Amniotic epithelial cell (primary cell): ENCODE measurements at regions not wholly inside any gene's neighbourhood (a gene's known extent, or its start where the extent isn't known, plus 50 kb on each side); places are given as distances from the start of the nearest gene placed in this dataset.
"Not testable (repeated sequence)": the region's sequence is repeated elsewhere in the genome, so short reads cannot be mapped to it uniquely, and the experiment has no call there.

Source experiments
- DNase-seq: peaks from one replicate; pipeline ENCODE4 v3.0.0-alpha.2; 2010; ENCODE audit warnings: low read depth

DNA sequence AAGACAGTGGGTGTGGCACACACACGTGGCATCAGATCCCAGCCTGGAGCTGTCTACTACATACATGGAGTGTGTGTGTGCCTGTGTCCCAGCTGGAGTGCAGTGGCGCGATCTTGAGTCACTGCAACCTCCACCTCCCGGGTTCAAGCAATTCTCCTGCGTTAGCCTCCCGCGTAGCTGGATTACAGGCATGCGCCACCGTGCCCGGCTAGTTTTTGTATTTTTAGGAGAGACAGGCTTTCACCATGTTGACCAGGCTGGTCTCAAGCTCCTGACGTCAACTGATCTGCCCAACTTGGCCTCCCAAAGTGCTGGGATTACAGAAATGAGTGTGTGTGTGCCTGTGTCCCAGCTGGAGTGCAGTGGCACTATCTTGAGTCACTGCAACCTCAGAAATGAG lies 108.8 kb downstream of the IL12A start:
- DNase-seq, result no peak

DNA sequence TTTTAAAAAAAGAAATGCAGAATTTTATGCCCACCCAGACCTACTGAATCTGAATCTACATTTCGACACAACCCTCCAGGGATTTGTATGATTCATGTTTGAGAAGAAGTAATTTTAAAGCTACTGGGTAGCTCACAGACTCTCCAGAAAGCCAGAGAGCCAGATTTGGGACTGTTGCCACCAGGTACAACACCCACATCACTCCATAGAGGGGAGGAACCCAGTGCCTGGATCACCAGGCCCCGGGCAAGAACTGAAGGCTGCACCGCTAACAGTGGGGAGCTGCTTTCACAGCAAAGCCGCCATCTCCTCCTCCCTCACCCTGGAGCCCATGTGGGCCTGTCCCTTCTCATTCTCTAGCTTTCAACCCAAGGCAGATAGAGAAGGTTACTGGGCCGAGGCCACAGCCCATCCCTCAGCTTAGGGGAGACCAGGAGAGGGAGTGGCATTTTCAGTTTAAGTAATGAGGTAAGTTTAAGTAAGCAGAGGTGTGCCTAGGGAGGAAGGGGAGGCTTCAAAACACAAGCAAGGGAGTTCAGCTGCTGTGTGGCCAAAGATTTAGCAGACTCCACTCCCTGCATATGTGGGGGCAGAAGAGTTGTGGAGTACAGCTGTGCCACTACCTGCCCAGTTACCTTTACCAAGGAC lies 109.8 kb downstream of the IL12A start:
- DNase-seq, result no peak

DNA sequence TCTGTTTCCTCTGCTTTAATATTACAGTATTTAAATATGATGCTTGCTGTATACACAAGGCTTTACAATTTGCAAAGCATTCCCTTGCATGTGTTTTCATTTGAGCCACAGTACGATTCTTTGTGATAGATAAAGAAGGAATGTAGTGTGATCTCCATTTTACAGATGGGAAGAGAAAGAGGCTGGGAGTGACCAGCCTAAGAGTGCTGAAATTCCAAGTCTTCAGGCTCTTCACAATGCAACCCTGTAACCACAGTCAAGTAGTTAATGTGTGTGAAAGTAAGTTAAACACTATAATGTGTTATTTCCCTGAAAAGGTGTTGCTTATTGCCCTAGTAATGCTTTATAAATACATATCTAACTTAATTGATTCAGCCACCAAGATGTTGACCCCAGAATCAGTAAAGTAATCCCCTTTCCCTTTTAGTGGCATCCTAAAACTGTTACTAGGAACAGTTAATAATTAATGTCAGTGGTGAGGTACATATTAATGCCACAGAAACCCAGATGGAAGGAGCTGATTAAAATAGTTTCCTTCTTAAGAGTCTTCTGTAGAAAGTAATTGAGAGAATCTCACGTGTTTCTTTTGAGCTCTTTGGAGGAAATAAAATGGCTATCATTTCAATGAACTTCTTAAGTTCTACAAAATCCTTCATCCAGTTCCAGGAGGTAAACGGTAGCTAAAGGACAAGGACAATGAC lies 110.4 kb downstream of the IL12A start:
- no peak for DNase-seq

DNA sequence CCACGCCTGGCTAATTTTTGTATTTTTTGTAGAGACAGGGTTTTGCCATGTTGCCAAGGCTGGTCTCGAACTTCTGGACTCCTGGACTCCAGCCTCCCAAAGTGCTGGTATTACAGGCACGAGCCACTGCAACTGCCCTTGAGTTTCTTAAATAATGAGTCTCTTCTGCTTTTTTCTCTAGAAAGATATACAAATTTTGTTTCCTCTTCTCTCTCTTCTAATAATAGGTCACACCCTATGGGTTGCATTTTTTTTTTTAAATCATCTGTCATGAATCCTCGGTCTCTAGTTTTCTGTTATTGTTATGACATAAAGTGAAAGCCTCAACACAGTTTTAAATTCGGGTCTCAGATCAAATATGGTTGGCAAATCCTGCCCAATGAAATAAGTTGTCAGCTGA lies 111.2 kb downstream of the IL12A start:
- DNase-seq, result no peak

DNA sequence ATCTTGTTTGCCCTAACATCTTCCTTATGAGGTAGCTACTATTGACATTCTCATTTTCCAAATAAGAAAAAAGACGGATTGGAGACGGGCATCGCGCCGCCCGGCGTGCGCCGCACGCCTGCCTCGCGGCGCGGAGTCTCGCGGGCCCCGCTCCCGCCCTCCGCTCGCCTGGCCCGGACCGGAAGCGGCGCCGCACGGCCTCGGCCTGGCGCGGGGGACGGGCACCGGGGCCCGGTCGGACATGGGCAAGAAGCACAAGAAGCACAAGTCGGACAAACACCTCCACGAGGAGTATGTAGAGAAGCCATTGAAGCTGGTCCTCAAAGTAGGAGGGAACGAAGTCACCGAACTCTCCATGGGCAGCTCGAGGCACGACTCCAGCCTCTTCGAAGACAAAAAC lies 112.0 kb downstream of the IL12A start:
- no peak for DNase-seq

DNA sequence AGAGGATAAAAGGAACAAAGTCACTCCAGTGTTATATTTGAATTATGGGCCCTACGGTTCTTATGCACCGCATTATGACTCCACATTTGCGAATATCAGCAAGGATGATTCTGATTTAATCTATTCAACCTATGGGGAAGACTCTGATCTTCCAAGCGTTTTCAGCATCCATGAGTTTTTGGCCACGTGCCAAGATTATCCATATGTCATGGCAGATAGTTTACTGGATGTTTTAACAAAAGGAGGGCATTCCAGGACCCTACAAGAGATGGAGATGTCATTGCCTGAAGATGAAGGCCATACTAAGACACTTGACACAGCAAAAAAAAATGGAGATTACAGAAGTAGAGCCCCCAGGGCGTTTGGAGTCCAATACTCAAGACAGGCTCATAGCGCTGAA lies 113.4 kb downstream of the IL12A start:
- DNase-seq, result not testable (repeated sequence)

DNA sequence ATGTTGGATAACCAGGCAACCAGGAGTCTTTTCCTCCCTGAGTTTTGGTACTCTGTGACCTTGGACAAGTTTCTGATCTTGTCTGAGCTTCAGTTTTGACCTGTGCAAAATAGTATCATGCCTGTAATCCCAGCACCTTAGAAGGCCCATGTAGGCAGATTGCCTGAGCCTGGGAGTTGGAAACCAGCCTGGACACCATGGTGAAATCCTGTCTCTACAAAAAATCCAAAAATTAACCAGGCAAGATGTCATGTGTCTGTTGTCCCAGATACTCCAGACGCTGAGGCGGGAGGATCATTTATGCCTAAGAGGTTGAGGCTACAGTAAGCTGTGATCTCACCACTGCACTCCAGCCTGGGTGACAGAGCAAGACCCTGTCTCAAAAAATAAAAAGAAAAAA lies 114.8 kb downstream of the IL12A start:
- DNase-seq, result no peak

DNA sequence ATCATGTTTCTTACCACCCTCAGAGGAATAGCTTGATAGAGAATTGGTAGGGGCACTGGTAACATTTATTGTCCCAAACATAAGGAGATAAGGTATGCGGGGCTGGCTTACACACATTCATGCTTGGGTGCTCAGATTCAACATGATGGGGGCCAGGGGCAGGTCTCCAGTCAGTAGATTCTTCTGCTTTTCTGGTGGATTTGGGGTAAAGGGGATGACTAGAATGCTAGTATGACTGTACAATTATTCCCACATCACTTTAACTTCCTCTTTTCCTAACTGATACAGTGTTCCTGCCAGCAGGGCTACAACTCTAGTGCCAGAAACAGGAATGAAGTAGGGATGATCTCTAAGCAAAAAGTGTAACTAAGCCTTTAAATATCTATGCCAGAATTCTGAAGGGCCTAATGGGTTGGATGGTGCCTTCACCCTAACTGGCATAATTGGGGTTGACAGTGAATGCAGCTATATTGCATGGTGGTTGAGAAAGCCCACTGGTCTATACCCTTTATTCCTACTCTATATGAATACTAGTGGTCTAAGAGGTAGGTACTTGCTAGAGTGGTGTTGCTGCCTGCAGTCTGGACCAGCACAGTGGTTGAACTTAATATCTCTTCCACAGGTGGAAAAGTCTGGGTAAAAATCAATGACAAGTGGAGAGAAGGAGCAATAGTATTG lies 117.4 kb downstream of the IL12A start:
- no peak for DNase-seq

DNA sequence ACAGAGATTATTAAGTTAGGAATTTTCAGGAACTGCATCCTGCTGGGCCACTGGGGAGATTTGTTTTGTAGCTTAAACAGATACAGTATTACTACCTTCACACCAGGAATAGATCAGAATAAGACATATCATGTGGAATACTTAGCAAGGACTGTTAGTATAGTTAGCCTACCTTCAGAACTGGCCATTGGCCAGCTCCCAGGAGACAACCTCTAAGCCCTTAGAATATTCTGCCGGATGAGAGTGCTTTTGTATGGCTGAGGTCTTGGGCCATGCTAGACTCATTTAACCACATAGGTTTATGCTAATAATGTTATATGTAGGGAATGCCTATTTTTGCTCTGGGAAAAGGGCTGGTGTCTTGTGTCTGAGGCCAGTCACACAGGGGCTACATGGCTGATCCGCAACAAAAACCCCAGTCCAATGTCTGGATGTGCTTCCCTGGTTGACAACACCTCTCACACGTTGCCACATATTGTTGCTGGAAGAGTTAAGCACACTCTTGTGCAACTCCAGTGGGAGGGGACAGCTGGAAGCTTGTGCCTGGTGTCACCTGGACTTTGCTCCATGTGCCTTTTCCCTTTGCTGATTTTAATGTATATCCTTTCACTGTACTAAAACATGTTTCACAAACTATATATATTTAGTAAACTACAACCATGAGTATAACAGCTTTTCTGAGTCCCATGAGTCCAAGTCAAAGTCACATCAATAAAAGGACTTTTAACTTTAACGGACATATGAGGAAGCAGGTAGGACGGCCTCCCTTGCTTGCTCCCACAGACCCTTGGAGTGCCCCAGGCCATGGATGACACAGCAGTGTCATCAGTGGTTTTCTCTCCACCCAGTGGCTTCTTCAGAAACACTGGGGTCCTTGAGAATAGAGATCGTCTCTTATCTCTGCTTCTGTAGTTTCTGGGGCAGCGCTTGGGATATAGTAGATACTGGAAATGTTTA lies 118.0 kb upstream of the C3orf80 start:
- DNase-seq, result no peak

DNA sequence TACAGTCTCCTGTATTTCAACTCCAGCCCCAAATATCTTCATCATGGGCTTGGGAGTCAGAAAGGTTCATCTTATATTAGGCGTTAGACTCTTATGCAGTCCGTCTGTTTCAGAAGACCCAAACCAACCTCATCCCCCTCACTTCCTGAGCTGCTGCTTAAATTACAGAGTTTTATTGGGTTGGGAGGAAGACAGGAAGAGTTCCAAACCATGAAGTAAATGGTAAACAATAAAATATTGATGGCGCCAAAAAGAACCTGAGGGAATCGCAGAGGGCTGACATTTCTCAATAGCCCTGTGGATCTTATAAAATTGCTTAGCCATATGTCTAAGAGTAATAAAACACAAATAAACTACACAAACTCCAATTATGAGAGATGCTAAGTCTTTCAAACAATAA lies 116.9 kb upstream of the C3orf80 start:
- DNase-seq, result no peak

DNA sequence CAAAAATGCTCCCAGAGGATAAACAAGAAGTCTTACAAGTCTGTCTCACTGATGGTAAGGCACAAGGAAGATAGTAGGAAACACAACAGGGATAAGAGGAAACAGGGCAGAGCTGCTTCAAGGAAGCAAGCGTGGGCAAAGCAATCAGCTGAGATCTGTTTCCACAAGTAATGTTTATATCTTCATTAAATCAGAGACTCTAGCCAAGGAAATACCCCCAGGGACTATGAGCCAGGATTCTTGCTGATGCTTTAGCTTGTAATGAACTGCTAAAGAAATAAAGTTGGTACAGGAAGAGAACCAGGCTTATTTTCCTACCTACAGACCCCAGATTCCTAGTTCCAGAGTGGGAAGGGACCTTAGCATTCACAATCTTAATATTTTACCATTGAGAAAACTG lies 112.7 kb upstream of the C3orf80 start:
- DNase-seq, result no peak

DNA sequence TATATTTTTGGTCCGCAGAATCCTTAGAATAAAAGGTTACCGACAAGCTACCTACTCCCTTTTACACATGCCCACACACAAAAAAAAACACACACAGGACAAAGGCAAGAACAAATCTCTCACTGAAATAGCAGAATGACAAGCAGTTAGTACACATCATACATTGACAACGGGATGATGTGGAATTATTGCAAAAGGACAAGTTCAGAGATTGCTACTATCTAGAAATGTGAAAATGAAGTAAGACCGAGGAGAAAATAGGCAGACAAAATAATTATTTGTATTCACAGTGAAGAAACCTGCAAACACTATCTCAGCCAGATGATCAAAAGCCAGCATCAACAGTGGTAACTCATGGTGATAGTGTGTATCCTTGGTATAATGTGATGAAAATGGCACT lies 112.2 kb upstream of the C3orf80 start:
- DNase-seq, result no peak

DNA sequence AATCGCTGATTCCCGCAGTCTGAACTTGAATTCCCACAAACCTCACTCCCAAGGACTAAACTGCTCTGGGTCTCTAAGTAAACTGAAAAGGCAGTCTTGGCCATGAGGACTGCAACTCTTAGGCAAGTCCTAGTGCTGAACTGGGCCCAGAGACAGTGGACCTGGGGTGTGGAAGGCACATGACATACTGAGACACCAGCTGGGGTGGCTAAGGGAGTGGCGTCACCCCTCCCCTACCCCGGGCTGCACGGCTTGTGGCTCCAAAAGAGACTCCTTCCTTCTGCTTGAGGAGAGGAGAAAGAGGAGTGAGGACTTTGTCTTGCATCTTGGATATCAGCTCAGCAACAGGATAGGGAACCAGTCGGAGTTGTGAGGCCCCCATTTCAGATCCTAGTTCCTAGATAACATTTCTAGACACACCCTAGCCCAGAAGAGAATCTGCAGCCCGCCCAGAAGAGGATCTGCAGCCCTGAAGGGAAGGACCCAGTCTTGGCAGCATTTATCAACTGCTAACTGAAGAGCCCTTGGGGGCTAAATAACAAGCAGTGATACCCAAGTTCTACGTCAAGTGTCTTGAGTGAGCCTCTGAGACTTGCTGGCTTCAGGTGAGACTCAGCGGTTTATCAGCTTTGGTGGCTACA lies 110.7 kb upstream of the C3orf80 start:
- DNase-seq, result no peak

DNA sequence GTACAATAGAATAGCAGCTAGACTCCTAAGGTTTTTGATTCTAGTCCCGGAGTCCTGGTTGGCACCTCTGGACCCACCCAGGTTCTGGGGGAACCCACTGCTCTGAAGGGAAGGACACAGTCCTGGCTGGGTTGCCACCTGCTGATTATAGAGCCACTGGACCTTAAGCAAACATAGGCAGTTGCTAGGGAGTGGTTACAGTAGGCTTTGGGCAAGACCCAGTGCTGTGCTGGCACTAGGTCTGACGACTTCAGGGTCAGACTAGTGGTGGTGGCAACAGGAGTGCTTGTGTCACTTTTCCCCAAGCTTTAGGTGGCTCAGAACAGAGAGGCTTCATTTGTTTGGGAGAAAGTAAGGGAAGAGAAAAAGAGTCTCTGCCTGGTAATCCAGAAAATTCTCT lies 109.8 kb upstream of the C3orf80 start:
- no peak for DNase-seq

DNA sequence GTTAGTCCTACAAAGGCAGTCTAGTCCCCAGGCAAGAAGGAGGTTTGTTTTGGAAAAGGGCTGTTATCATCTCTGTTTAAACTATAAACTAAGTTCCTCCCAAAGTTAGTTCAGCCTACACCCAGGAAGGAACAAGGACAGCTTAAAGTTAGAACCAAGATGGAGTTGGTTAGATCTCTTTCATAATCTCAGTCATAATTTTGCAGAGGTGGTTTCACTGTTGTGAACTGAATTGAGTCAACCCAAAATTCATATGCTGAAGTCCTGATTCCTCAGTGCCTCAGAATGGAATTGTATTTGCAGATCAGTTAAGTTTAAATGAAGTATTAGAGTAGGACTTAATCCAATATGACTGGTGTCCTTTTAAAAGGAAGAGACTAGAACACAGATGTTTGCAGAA lies 101.0 kb upstream of the C3orf80 start:
- DNase-seq, result no peak

DNA sequence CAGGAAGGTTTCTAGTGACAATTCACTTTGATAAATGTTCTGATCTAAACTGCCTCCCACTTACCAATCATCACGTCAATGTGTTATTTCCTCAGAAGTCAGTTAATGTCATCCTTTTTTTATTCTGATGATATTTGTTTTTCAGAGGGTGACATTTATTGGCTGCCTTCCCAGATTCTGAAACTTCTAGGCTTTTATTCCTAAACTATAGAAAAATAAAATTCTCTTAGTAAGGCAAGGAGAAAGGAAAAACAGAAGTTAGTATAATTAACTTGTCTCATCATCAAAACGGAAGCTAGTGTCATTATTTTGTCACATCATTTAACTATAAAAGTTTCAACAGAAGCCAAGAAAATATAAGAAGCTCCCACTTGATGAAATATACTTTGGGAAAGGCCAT lies 100.0 kb upstream of the C3orf80 start:
- DNase-seq, result no peak

DNA sequence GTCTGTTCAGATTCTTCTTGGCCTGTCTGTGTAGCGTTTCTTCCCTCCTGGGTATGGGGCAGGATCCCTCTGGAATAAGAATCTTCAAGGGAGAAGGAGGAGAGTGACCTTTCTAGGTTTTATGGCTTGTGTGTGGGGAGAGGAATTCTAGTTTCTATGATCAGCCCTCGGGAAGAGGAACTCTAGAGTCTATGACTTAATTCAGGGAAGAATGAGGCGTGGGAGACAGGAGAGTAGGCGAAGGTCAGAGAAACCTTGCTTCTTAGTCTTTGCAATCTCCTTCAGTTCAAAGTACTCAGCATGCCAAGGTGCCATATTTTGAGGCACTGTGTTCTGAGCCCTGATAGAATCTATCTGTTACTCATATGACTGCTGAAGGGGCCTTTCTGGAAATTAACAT lies 99.2 kb upstream of the C3orf80 start:
- no peak for DNase-seq

DNA sequence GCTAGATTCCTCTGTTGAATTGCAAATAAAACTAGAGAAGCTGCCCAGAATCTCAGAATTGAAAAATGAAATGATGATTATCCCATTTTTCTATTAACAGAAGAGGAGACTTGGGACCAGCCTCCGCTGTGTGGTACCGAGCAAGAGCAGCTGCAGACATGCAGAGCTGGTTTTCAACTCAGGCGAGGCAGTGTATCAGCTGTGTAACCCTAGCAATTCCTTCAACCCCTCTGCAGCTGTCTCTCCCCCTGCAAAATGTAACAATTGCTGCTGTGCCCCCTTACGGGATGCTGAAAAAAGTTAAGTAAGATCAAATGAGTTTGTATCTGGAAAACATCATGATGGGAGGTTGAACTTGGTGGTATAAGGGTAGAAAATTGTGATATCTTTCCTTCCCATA lies 98.5 kb upstream of the C3orf80 start:
- DNase-seq, result no peak

DNA sequence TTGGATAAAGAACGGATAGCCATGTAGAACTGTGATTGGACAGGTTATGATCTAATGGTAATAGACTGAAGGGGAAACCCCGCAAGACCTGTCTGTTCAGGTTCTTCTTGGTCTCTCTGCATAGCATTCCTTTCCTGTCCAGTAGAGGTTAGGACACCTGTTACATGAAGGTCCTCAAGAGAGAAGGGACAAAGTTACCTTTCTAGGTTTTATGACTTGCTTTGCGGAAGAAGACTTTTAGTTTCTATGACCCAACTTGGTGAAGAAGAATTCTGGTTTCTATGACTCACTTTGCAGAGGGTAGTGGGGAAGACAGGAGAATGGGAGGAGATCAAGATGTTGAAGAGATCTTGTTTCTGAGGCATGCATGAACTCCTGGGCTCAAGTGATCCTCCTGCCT lies 97.9 kb upstream of the C3orf80 start:
- no peak for DNase-seq

DNA sequence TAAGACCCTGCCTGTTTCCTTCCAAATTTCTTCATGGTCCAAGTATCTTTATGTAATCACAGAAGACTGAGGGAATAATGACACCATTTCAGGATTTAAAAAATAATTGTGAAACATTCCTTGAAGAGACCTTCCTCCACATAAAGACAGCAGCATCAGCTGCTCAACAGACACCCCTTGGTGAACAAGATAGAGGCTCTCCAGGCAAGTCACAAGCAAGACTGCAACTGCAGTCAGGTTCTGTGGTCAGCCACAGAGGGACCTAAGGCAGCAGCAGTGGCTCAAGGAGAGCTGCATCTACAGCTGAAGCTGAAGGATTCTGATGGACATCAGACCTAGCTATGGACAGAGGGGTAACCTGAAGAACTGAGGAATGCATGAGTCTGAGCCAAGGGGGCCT lies 97.2 kb upstream of the C3orf80 start:
- DNase-seq, result no peak

DNA sequence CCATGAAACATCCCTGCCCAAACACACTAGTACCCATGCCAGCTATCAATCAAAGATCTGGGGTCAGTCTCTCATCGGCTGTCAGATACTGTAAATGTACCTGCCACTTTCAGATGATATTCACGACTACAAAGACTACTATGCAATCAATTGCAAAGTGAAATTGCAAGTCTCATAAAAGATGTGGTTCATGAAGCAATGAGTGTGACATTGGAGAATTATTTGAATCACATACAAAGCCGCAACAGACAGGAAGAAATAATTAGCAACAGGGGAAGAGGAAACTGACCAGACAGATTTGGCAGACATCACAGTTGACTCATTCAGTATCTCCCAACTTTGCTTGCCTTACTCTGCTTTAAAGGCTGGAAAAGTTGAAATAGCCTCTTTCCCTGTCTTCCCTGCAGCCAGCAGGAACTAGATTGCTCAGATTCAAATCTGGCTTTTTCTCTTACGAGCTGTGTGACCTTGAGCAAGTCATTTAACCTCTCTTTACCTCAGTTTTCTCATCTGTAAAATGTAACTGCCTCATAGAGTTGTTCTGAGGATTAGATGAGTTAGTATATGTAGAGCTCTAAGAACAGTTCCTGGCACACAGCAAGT lies 95.7 kb upstream of the C3orf80 start:
- peak; percentile 97 for DNase-seq

DNA sequence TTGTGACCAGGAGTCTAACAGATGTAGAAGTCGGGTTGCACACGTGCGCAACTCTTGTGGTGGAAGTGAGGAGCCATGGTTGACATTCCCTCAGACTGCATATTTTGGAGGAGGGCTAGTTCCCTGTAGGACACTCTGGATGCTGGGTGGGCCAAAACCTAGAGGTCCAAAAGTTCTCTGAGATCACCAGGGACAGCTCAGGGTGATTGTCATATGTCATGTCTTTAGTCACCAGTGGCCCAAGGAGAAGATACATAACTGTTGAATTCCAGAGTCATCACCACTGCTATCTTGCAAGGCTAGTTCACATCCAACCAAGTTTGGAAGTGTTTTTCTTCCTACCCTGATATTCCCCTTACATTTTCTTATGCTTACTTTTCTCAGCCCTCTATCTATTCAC lies 95.2 kb upstream of the C3orf80 start:
- DNase-seq, result no peak
